HG02870 (cell line): ENCODE measurements at regions not wholly inside any gene's neighbourhood (a gene's known extent, or its start where the extent isn't known, plus 50 kb on each side); places are given as distances from the start of the nearest gene placed in this dataset.

Experiments
- ATAC-seq: cut with Tn5 transposase; IDR thresholded peaks from one replicate; pipeline ENCODE4 v1.9.1; 2021; ENCODE audit warnings: mild to moderate bottlenecking, moderate library complexity; ENCODE audit not compliant: unreplicated experiment

- ATAC-seq, result no peak
These were observed 155.9 kb downstream of the BARHL2 start for GRCh38 chr1:90561103-90561783.

- ATAC-seq, result no peak
These were observed 158.2 kb downstream of the BARHL2 start for GRCh38 chr1:90558754-90559378.

- ATAC-seq, result no peak
These were observed 159.0 kb downstream of the BARHL2 start for GRCh38 chr1:90558126-90558525.

- no peak for ATAC-seq
These were observed 159.4 kb downstream of the BARHL2 start for GRCh38 chr1:90557706-90558105.

GRCh38 chr1:90550626-90551406, 166.3 kb downstream of the BARHL2 start:
- no peak for ATAC-seq

GRCh38 chr1:90544356-90544755, 172.7 kb downstream of the BARHL2 start:
- ATAC-seq, result no peak

GRCh38 chr1:90537606-90538362, 179.3 kb downstream of the BARHL2 start:
- no peak for ATAC-seq

GRCh38 chr1:90534663-90535295, 182.3 kb downstream of the BARHL2 start:
- ATAC-seq, result no peak

GRCh38 chr1:90534116-90534515, 183.0 kb downstream of the BARHL2 start:
- ATAC-seq, result peak; percentile 80

- no peak for ATAC-seq
These were observed 190.1 kb downstream of the BARHL2 start for GRCh38 chr1:90526954-90527353.

GRCh38 chr1:90522432-90522831, 194.7 kb downstream of the BARHL2 start:
- no peak for ATAC-seq

- no peak for ATAC-seq
These were observed 203.1 kb downstream of the BARHL2 start for GRCh38 chr1:90513956-90514355.

GRCh38 chr1:90512441-90512840, 204.7 kb downstream of the BARHL2 start:
- ATAC-seq, result no peak

- no peak for ATAC-seq
These were observed 207.0 kb downstream of the BARHL2 start for GRCh38 chr1:90510143-90510542.

GRCh38 chr1:90509225-90510048, 207.7 kb downstream of the BARHL2 start:
- ATAC-seq, result peak; percentile 86

GRCh38 chr1:90508376-90509167, 208.5 kb downstream of the BARHL2 start:
- no peak for ATAC-seq

- no peak for ATAC-seq
These were observed 209.9 kb downstream of the BARHL2 start for GRCh38 chr1:90507173-90507572.

- no peak for ATAC-seq
These were observed 211.3 kb downstream of the BARHL2 start for GRCh38 chr1:90505806-90506205.

- no peak for ATAC-seq
These were observed 212.6 kb downstream of the BARHL2 start for GRCh38 chr1:90504509-90504908.
